Endothelial cell of umbilical vein (primary cell): ENCODE measurements at regions not wholly inside any gene's neighbourhood (a gene's known extent, or its start where the extent isn't known, plus 50 kb on each side); places are given as distances from the start of the nearest gene placed in this dataset.

ENCODE experiments used
- BruUV-seq: library from RNA; stranded (reverse); fragments of 400-500 nt; replicated peaks from 2 replicates; lab custom pipeline; 2021; lab: Mats Ljungman, UMichigan
- CTCF ChIA-PET: fragments of 300-600, 350-600 bp; sonication (Branson Sonifier 250); formaldehyde crosslinking; loops from one replicate; lab custom pipeline; 2021; ENCODE audit warnings: antibody characterized with exemption, inconsistent platforms; lab: Charles Lee
- POLR2A ChIA-PET: fragments of 300-600, 350-600 bp; sonication (Branson Sonifier 250); formaldehyde crosslinking; loops from one replicate; lab custom pipeline; 2021; ENCODE audit warnings: antibody characterized with exemption, inconsistent platforms; lab: Charles Lee
- DNase-seq: peaks from one replicate; pipeline ENCODE4 v3.0.0-alpha.2; 2011; ENCODE audit warnings: low read depth, low spot score
- FAIRE-seq: peaks from 2 replicates; lab custom pipeline; 2011; peaks lifted over from hg19 to GRCh38; lab: Jason Lieb, UNC
- H2AFZ ChIP-seq: 2 replicates; pipeline ENCODE4 v1.6.0; 2012; ENCODE audit warnings: low read depth, low read length, control low read depth, inconsistent platforms
- H3K27ac ChIP-seq: 2 replicates; pipeline ENCODE4 v1.5.1; 2011; ENCODE audit warnings: low read depth, mild to moderate bottlenecking, control low read depth, low read length, moderate library complexity; ENCODE audit not compliant: insufficient read depth
- H3K27me3 ChIP-seq, 2 experiments: 2 replicates each; pipeline versions ENCODE4 v1.6.0 to v1.6.1; 2011; ENCODE audit warnings: low read length in 2 of 2, mixed read lengths in 1 of 2; ENCODE audit not compliant: control insufficient read depth in 2 of 2, insufficient read depth in 2 of 2
- H3K36me3 ChIP-seq, 2 experiments: 2 replicates in 1 of 2; 3 replicates in 1 of 2; pipeline ENCODE4 v1.5.1; 2011; ENCODE audit warnings: low read length in 2 of 2, mild to moderate bottlenecking in 1 of 2, moderate library complexity in 1 of 2; ENCODE audit not compliant: control insufficient read depth in 2 of 2, insufficient read depth in 2 of 2; ENCODE audit errors: extremely low read depth in 1 of 2
- H3K4me1 ChIP-seq: 3 replicates; pipeline ENCODE4 v1.5.1; 2011; ENCODE audit warnings: mild to moderate bottlenecking, low read length; ENCODE audit not compliant: control insufficient read depth, insufficient read depth; ENCODE audit errors: extremely low read depth
- H3K4me2 ChIP-seq: 2 replicates; pipeline ENCODE4 v1.6.1; 2011; ENCODE audit warnings: low read length, control low read depth, mixed read lengths; ENCODE audit not compliant: insufficient read depth
- H3K4me3 ChIP-seq, 3 experiments: fragments of 200-600 bp in 1 of 3; sonication (generic), shearing (Covaris generic) in 1 of 3; replicated peaks in 1 of 3; 2 replicates each; pipeline ENCODE4 v1.5.1; 2011 to 2016; ENCODE audit warnings: control low read depth in 3 of 3, low read length in 3 of 3, mild to moderate bottlenecking in 2 of 3, inconsistent platforms in 1 of 3, low read depth in 1 of 3, moderate library complexity in 1 of 3; ENCODE audit not compliant: insufficient read depth in 1 of 3
- H3K79me2 ChIP-seq: 2 replicates; pipeline ENCODE4 v1.6.0; 2012; ENCODE audit warnings: low read length, inconsistent platforms; ENCODE audit not compliant: control insufficient read depth, insufficient read depth
- H3K9ac ChIP-seq: replicated peaks from 2 replicates; pipeline ENCODE3; 2011; ENCODE audit warnings: low read length, control low read depth; ENCODE audit not compliant: insufficient read depth; ENCODE audit errors: extremely low read depth
- H3K9me1 ChIP-seq: replicated peaks from 3 replicates; pipeline ENCODE4 v1.6.0; 2011; ENCODE audit warnings: mild to moderate bottlenecking, low read length; ENCODE audit not compliant: control insufficient read depth, insufficient read depth; ENCODE audit errors: extremely low read depth
- H3K9me3 ChIP-seq: replicated peaks from 2 replicates; pipeline ENCODE4 v1.5.1; 2012; ENCODE audit warnings: low read length, inconsistent platforms; ENCODE audit not compliant: control insufficient read depth, insufficient read depth
- H4K20me1 ChIP-seq: replicated peaks from 2 replicates; pipeline ENCODE3; 2011; ENCODE audit warnings: mild to moderate bottlenecking, low read length; ENCODE audit not compliant: control insufficient read depth, insufficient read depth; ENCODE audit errors: extremely low read depth
- EZH2 ChIP-seq: IDR thresholded peaks from 2 replicates; pipeline ENCODE4 v1.6.1; 2012; ENCODE audit warnings: borderline replicate concordance, low read depth, mild to moderate bottlenecking, moderate library complexity, low read length, inconsistent platforms; ENCODE audit not compliant: severe bottlenecking
- FOS ChIP-seq: IDR thresholded peaks from 2 replicates; pipeline ENCODE4 v1.6.1; 2011; ENCODE audit warnings: mild to moderate bottlenecking, low read length, moderate library complexity, borderline replicate concordance; ENCODE audit not compliant: insufficient read depth
- GATA2 ChIP-seq: IDR thresholded peaks from 2 replicates; pipeline ENCODE4 v1.7.0; 2011; ENCODE audit warnings: low read depth, mild to moderate bottlenecking, moderate library complexity, mixed read lengths, low read length; ENCODE audit not compliant: insufficient read length, insufficient read depth
- JUN ChIP-seq: IDR thresholded peaks from 2 replicates; pipeline ENCODE4 v1.6.1; 2011; ENCODE audit warnings: borderline replicate concordance, low read depth; ENCODE audit not compliant: insufficient read length, insufficient read depth
- MAX ChIP-seq: IDR thresholded peaks from 2 replicates; pipeline ENCODE4 v1.6.1; 2011; ENCODE audit not compliant: insufficient read depth, insufficient read length
- MYC ChIP-seq: IDR thresholded peaks from one replicate; pipeline ENCODE4 v1.6.1; 2011; ENCODE audit warnings: mild to moderate bottlenecking, low read depth, low read length
- POLR2A ChIP-seq: IDR thresholded peaks from 2 replicates; pipeline ENCODE4 v1.6.1; 2012; ENCODE audit warnings: low read depth, mild to moderate bottlenecking, control low read depth, low read length
- POLR2AphosphoS5 ChIP-seq: IDR thresholded peaks from 2 replicates; pipeline ENCODE4 v1.6.1; 2012; ENCODE audit warnings: low read depth, mild to moderate bottlenecking, control low read depth, low read length, moderate library complexity; ENCODE audit not compliant: insufficient read depth
- dilution Hi-C: fragments of 300-500 bp; cut with MboI; formaldehyde crosslinking; loops from one replicate; pipeline ENCODE4 v1.15.0; 2019; ENCODE audit warnings: low sequenced_read_pairs; ENCODE audit not compliant: extremely low pct_ligation_motif_present
- intact Hi-C: fragments of 100-400 bp; cut with micrococcal nuclease; formaldehyde crosslinking; loops from one replicate; pipeline ENCODE4 v1.10.0; 2022
- TF ChIP-seq, protein P1 (sequence below), 2 donors: IDR thresholded peaks; 1 replicate in 1 of 2; 2 replicates in 1 of 2; pipeline ENCODE4 v1.5.1; 2011; ENCODE audit warnings: low read length in 2 of 2, mild to moderate bottlenecking in 2 of 2, moderate library complexity in 2 of 2, control low read depth in 1 of 2, inconsistent platforms in 1 of 2, low read depth in 1 of 2; ENCODE audit not compliant: insufficient read depth in 1 of 2; ENCODE audit errors: extremely low read depth in 1 of 2

GRCh38 chr1:69082312-69082711 lies 485.4 kb upstream of the LRRC7 start:
- no peak overlapping the region for H3K4me3 ChIP-seq
- H3K9me3 ChIP-seq: no peaks in the 10 kb centered on the region
- DNase-seq (no peak), FAIRE-seq (no peak)
- no peaks in the 10 kb centered on the region for H4K20me1 ChIP-seq
- POLR2A ChIA-PET: no interaction called here
- intact Hi-C loops (no loop called here), dilution Hi-C loops (no loop called here)
- no peaks in the 10 kb centered on the region for H3K27me3 ChIP-seq
- no peak overlapping the region for H2AFZ ChIP-seq
- no peak overlapping the region for H3K9ac ChIP-seq
- H3K4me1 ChIP-seq: no peaks in the 10 kb centered on the region
- H3K79me2 ChIP-seq: no peaks in the 10 kb centered on the region
- TF ChIP-seq JUN (no peak), POLR2A (no peak), MYC (no peak), MAX (no peak), EZH2 (no peak), POLR2AphosphoS5 (no peak), FOS (no peak), GATA2 (no peak)
- TF ChIP-seq, protein P1, sequence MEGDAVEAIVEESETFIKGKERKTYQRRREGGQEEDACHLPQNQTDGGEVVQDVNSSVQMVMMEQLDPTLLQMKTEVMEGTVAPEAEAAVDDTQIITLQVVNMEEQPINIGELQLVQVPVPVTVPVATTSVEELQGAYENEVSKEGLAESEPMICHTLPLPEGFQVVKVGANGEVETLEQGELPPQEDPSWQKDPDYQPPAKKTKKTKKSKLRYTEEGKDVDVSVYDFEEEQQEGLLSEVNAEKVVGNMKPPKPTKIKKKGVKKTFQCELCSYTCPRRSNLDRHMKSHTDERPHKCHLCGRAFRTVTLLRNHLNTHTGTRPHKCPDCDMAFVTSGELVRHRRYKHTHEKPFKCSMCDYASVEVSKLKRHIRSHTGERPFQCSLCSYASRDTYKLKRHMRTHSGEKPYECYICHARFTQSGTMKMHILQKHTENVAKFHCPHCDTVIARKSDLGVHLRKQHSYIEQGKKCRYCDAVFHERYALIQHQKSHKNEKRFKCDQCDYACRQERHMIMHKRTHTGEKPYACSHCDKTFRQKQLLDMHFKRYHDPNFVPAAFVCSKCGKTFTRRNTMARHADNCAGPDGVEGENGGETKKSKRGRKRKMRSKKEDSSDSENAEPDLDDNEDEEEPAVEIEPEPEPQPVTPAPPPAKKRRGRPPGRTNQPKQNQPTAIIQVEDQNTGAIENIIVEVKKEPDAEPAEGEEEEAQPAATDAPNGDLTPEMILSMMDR (IDR thresholded peaks at IDR 0.05; ENCODE audit: extremely low read depth in 1 of 2, insufficient read depth in 1 of 2, low read depth in 1 of 2, low read length in 2 of 2): no peak
- H3K4me2 ChIP-seq: no peak overlapping the region
- CTCF ChIA-PET: no interaction called here
- no TSS peak for BruUV-seq
- no peak overlapping the region for H3K27ac ChIP-seq
- H3K9me1 ChIP-seq: no peaks in the 10 kb centered on the region
- no peaks in the 10 kb centered on the region for H3K36me3 ChIP-seq
